Keratinocyte (primary cell): ENCODE measurements at regions not wholly inside any gene's neighbourhood (a gene's known extent, or its start where the extent isn't known, plus 50 kb on each side); places are given as distances from the start of the nearest gene placed in this dataset.
"Not testable (repeated sequence)": the region's sequence is repeated elsewhere in the genome, so short reads cannot be mapped to it uniquely, and the experiment has no call there.

Source experiments
- DNase-seq: peaks from one replicate; pipeline ENCODE4 v3.0.0-alpha.2; 2011; ENCODE audit warnings: low read depth, missing footprints, low spot score
- FAIRE-seq: peaks from 2 replicates; lab custom pipeline; 2011; peaks lifted over from hg19 to GRCh38; lab: Jason Lieb, UNC
- H2AFZ ChIP-seq: 2 replicates; pipeline ENCODE4 v1.6.0; 2012; ENCODE audit warnings: low read length, control low read depth, inconsistent platforms; ENCODE audit not compliant: control insufficient read depth
- H3K27ac ChIP-seq: 2 replicates; pipeline ENCODE4 v1.5.1; 2011; ENCODE audit warnings: low read length; ENCODE audit not compliant: control insufficient read depth, insufficient read depth
- H3K27me3 ChIP-seq: 3 replicates; pipeline ENCODE4 v1.6.0; 2011; ENCODE audit warnings: low read length; ENCODE audit not compliant: control insufficient read depth, insufficient read depth; ENCODE audit errors: extremely low read depth
- H3K36me3 ChIP-seq, 2 experiments: 2 replicates in 1 of 2; 3 replicates in 1 of 2; pipeline ENCODE4 v1.5.1; 2011; ENCODE audit warnings: low read length in 2 of 2, mild to moderate bottlenecking in 1 of 2; ENCODE audit not compliant: control insufficient read depth in 2 of 2, insufficient read depth in 2 of 2; ENCODE audit errors: extremely low read depth in 1 of 2
- H3K4me1 ChIP-seq: 3 replicates; pipeline ENCODE4 v1.5.1; 2011; ENCODE audit warnings: low read length; ENCODE audit not compliant: control insufficient read depth, insufficient read depth; ENCODE audit errors: extremely low read depth
- H3K4me2 ChIP-seq: 3 replicates; pipeline ENCODE4 v1.6.0; 2011; ENCODE audit warnings: low read depth, low read length; ENCODE audit not compliant: control insufficient read depth, insufficient read depth; ENCODE audit errors: extremely low read depth
- H3K4me3 ChIP-seq, 3 experiments: fragments of 200-600 bp in 1 of 3; sonication (generic) in 1 of 3; 2 replicates in 2 of 3; 3 replicates in 1 of 3; pipeline ENCODE4 v1.5.1; 2011 to 2016; ENCODE audit warnings: low read length in 3 of 3, mild to moderate bottlenecking in 3 of 3, control low read depth in 2 of 3, inconsistent platforms in 1 of 3, low read depth in 1 of 3, mixed read lengths in 1 of 3, mixed run types in 1 of 3, moderate library complexity in 1 of 3; ENCODE audit not compliant: control insufficient read depth in 2 of 3, insufficient read depth in 2 of 3; ENCODE audit errors: extremely low read depth in 1 of 3
- H3K79me2 ChIP-seq: 2 replicates; pipeline ENCODE4 v1.6.0; 2012; ENCODE audit warnings: low read length; ENCODE audit not compliant: control insufficient read depth, insufficient read depth
- H3K9ac ChIP-seq: 3 replicates; pipeline ENCODE4 v1.6.0; 2011; ENCODE audit warnings: low read length; ENCODE audit not compliant: control insufficient read depth, insufficient read depth; ENCODE audit errors: extremely low read depth
- H3K9me1 ChIP-seq: 3 replicates; pipeline ENCODE4 v1.6.0; 2011; ENCODE audit warnings: low read length; ENCODE audit not compliant: control insufficient read depth, insufficient read depth; ENCODE audit errors: extremely low read depth
- H3K9me3 ChIP-seq: 2 replicates; pipeline ENCODE4 v1.5.1; 2012; ENCODE audit warnings: low read depth, low read length; ENCODE audit not compliant: control insufficient read depth
- H4K20me1 ChIP-seq: 3 replicates; pipeline ENCODE4 v1.6.0; 2011; ENCODE audit warnings: low read length; ENCODE audit not compliant: control insufficient read depth, insufficient read depth; ENCODE audit errors: extremely low read depth
- dilution Hi-C: fragments of 300-500 bp; cut with MboI; formaldehyde crosslinking; loops from one replicate; pipeline ENCODE4 v1.7.0; 2020; ENCODE audit warnings: low sequenced_read_pairs; ENCODE audit not compliant: extremely low pct_ligation_motif_present

GRCh38 chr16:88186889-88187870, 195.6 kb upstream of the ZNF469 start:
- H4K20me1 ChIP-seq, H3K9ac ChIP-seq, FAIRE-seq, DNase-seq, H3K27me3 ChIP-seq, H3K27ac ChIP-seq, H3K4me1 ChIP-seq, H3K36me3 ChIP-seq, dilution Hi-C loops, H3K9me1 ChIP-seq, H3K4me2 ChIP-seq, H3K9me3 ChIP-seq, H3K4me3 ChIP-seq, H2AFZ ChIP-seq, H3K79me2 ChIP-seq: not testable (repeated sequence)

DNA sequence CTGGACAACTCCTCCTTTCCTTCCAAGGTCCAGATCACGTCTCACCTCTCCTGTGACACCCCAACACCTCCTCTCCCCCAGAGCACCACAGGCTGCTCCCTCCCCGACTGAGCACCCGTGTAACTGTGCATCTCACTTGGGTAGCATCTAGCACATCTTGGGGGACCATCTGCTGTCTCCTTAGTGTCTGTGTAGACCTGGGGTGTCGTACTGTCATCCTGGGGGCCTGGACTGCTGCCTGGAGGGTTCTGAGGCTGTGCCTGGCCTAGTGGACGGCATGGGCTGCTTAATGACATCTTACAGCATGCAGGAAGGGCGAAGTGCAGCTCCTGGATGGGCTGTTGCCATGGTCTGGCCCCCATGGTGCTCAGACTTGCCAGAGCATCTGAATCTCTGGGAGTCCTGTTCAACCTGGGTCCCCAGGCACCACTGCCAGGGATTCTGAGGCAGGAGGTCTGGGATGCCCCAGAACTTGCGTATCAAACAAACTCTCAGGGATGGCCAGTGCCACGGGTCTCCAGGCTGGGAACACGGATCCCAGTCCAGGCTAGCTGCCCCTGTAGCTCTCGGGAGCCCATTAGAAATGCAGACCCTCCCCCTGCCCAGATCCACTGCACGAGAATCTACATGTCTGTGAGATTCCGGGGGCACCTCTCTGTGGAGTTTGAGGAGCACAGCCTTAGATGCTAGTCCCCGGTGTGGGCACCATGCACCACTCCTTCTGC, 194.4 kb upstream of the ZNF469 start:
- H3K4me2 ChIP-seq, H4K20me1 ChIP-seq, FAIRE-seq, DNase-seq, H3K9ac ChIP-seq, H3K36me3 ChIP-seq, H2AFZ ChIP-seq, H3K4me3 ChIP-seq, H3K4me1 ChIP-seq, H3K79me2 ChIP-seq, H3K9me1 ChIP-seq, H3K9me3 ChIP-seq, H3K27me3 ChIP-seq, H3K27ac ChIP-seq, dilution Hi-C loops: not testable (repeated sequence)

GRCh38 chr16:88190592-88191095, 192.1 kb upstream of the ZNF469 start:
- DNase-seq, dilution Hi-C loops, H2AFZ ChIP-seq, H3K4me3 ChIP-seq, H3K27ac ChIP-seq, H3K9me3 ChIP-seq, H3K4me1 ChIP-seq, H3K36me3 ChIP-seq, H3K4me2 ChIP-seq, H4K20me1 ChIP-seq, H3K9me1 ChIP-seq, H3K79me2 ChIP-seq, H3K9ac ChIP-seq: not testable (repeated sequence)
- H3K27me3 ChIP-seq = peaks cover 11% of the 10 kb centered on the region
- FAIRE-seq = peak; percentile 9

- H3K9me1 ChIP-seq, H3K36me3 ChIP-seq, H3K79me2 ChIP-seq, H3K9me3 ChIP-seq, DNase-seq, H3K4me3 ChIP-seq, H4K20me1 ChIP-seq, H2AFZ ChIP-seq, dilution Hi-C loops, FAIRE-seq, H3K27ac ChIP-seq, H3K4me2 ChIP-seq, H3K9ac ChIP-seq, H3K4me1 ChIP-seq: not testable (repeated sequence)
- H3K27me3 ChIP-seq = peaks cover 11% of the 10 kb centered on the region
Observed at GRCh38 chr16:88191168-88191567, 191.6 kb upstream of the ZNF469 start.
